ENCODE measurements at regions not wholly inside any gene's neighbourhood (a gene's known extent, or its start where the extent isn't known, plus 50 kb on each side); places are given as distances from the start of the nearest gene placed in this dataset.

GRCh38 chr4:53801373-53801772 lies 210.1 kb upstream of the LNX1 start:
- FAIRE-seq, result no peak
- DNase-seq (ENCODE audit: insufficient read length, low spot score), result no peak
- no peak for TF ChIP-seq CTCF (IDR thresholded peaks at IDR 0.05; ENCODE audit: insufficient read depth, missing control alignments)

GRCh38 chr4:53800741-53801140 lies 209.5 kb upstream of the LNX1 start:
- TF ChIP-seq CTCF (IDR thresholded peaks at IDR 0.05; ENCODE audit: insufficient read depth, missing control alignments), result no peak
- no peak for FAIRE-seq
- DNase-seq (ENCODE audit: insufficient read length, low spot score), result no peak

DNA sequence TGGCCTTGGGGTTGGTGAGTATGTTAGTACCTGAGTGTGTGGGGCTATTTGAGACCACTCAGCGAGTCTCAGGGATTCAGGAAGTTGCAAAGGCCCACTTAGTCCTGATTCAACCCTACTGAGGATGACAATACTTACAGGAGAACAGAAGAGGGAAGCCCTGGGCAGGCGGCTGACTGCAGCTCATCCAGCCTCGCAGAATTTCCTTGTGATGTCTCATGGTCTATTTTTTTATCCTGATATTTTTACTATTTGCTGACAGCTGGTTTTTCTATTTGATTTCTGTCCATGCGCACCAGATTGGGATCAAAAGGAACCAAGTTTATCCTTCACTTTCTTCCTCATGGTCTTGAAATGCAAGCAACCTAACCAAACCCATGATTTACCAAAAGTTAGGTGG lies 201.8 kb upstream of the LNX1 start:
- no peak for TF ChIP-seq CTCF (IDR thresholded peaks at IDR 0.05; ENCODE audit: insufficient read depth, missing control alignments)
- DNase-seq (ENCODE audit: insufficient read length, low spot score) (no peak), FAIRE-seq (no peak)

- no peak for TF ChIP-seq CTCF (IDR thresholded peaks at IDR 0.05; ENCODE audit: insufficient read depth, missing control alignments)
- FAIRE-seq (no peak), DNase-seq (ENCODE audit: insufficient read length, low spot score) (no peak)
Observed at GRCh38 chr4:53790286-53790685, 199.0 kb upstream of the LNX1 start.

GRCh38 chr4:53788621-53789020 lies 197.3 kb upstream of the LNX1 start:
- no peak for FAIRE-seq
- DNase-seq (ENCODE audit: insufficient read length, low spot score), result no peak
- no peak for TF ChIP-seq CTCF (IDR thresholded peaks at IDR 0.05; ENCODE audit: insufficient read depth, missing control alignments)

- no peak for FAIRE-seq
- DNase-seq (ENCODE audit: insufficient read length, low spot score), result no peak
- TF ChIP-seq CTCF (IDR thresholded peaks at IDR 0.05; ENCODE audit: insufficient read depth, missing control alignments), result no peak
Observed at GRCh38 chr4:53788011-53788410, 196.7 kb upstream of the LNX1 start.

DNA sequence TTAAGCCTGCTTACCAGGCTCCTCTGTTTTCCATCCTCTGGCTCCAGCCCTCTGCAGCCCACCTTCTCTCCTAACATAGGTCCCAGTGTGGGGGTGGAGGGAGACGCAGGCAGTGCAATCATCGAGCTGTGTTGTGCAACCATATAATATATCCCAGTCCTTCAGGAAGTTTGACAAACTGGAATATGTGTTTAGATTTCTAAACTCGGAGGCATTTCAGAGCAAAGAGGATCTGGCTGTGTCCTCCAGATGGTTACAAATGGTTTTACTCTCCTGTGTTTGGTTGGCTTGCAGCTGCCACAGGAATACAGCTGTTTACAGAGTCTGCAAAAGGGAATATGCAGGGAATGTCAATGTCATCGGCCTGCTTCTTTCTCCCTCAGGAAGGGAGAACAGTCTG lies 195.3 kb upstream of the LNX1 start:
- no peak for FAIRE-seq
- no peak for DNase-seq (ENCODE audit: insufficient read length, low spot score)
- no peak for TF ChIP-seq CTCF (IDR thresholded peaks at IDR 0.05; ENCODE audit: insufficient read depth, missing control alignments)

Measured in D721Med (cell line).